CD4-positive, CD25-positive, alpha-beta regulatory T cell (primary cell): ENCODE measurements at regions not wholly inside any gene's neighbourhood (a gene's known extent, or its start where the extent isn't known, plus 50 kb on each side); places are given as distances from the start of the nearest gene placed in this dataset.
"Not testable (repeated sequence)": the region's sequence is repeated elsewhere in the genome, so short reads cannot be mapped to it uniquely, and the experiment has no call there.

Experiments
- ATAC-seq, 2 donors: fragments of 150-1000 bp; cut with Tn5 transposase; one replicate each; pipeline ENCODE4 v1.10.0; 2021; ENCODE audit warnings: low read depth in 2 of 2, moderate number of reproducible peaks in 2 of 2, moderate library complexity in 1 of 2
- DNase-seq, 3 donors: peaks; one replicate each; pipeline versions ENCODE4 v3.0.0 to v3.0.0-alpha.2; 2012 to 2022; ENCODE audit warnings: mixed read lengths in 1 of 3
- H3K27ac ChIP-seq: one replicate; pipeline ENCODE4 v1.7.0; 2013; ENCODE audit warnings: mild to moderate bottlenecking, low read length; ENCODE audit not compliant: insufficient read depth, poor library complexity, severe bottlenecking
- H3K27me3 ChIP-seq: one replicate; pipeline ENCODE4 v1.7.0; 2013; ENCODE audit warnings: low read length; ENCODE audit not compliant: control insufficient read depth, insufficient read depth
- H3K36me3 ChIP-seq: one replicate; pipeline ENCODE4 v1.7.0; 2013; ENCODE audit warnings: mild to moderate bottlenecking, low read length, moderate library complexity; ENCODE audit not compliant: control insufficient read depth, insufficient read depth
- H3K4me1 ChIP-seq: 2 replicates; pipeline ENCODE4 v1.7.0; 2013; ENCODE audit warnings: mild to moderate bottlenecking, low read length; ENCODE audit not compliant: insufficient read depth, control insufficient read depth, poor library complexity, severe bottlenecking
- H3K4me3 ChIP-seq: one replicate; pipeline ENCODE4 v1.7.0; 2013; ENCODE audit warnings: low read depth, mild to moderate bottlenecking, low read length, moderate library complexity
- H3K9me3 ChIP-seq, 2 experiments: 1 replicate in 1 of 2; 2 replicates in 1 of 2; pipeline ENCODE4 v1.7.0; 2013; ENCODE audit warnings: low read length in 2 of 2, mild to moderate bottlenecking in 1 of 2, moderate library complexity in 1 of 2; ENCODE audit not compliant: control insufficient read depth in 2 of 2
- H3K27ac Mint-ChIP-seq, 3 donors: one replicate each; pipeline ENCODE4 v1.8.0; 2020 to 2022; ENCODE audit warnings: mild to moderate bottlenecking in 3 of 3, mixed read lengths in 3 of 3, moderate library complexity in 2 of 3
- H3K27me3 Mint-ChIP-seq: one replicate; pipeline ENCODE4 v1.8.0; 2022; ENCODE audit warnings: mild to moderate bottlenecking, mixed read lengths
- H3K36me3 Mint-ChIP-seq: one replicate; pipeline ENCODE4 v1.8.0; 2020; ENCODE audit warnings: mixed read lengths
- H3K4me1 Mint-ChIP-seq, 4 donors: one replicate each; pipeline ENCODE4 v1.8.0; 2020 to 2022; ENCODE audit warnings: mixed read lengths in 4 of 4, mild to moderate bottlenecking in 1 of 4
- H3K4me3 Mint-ChIP-seq, 4 donors: one replicate each; pipeline ENCODE4 v1.8.0; 2020 to 2022; ENCODE audit warnings: mild to moderate bottlenecking in 4 of 4, mixed read lengths in 4 of 4, moderate library complexity in 3 of 4
- H3K9me3 Mint-ChIP-seq, 7 donors: one replicate each; pipeline ENCODE4 v1.8.0; 2020 to 2022; ENCODE audit warnings: mixed read lengths in 7 of 7, mild to moderate bottlenecking in 3 of 7, moderate library complexity in 2 of 7

GRCh38 chr16:88225640-88226230 is 157.0 kb upstream of the ZNF469 start:
- not testable (repeated sequence) for H3K4me3 ChIP-seq, H3K36me3 Mint-ChIP-seq, H3K4me1 Mint-ChIP-seq, H3K27me3 ChIP-seq, H3K9me3 ChIP-seq, H3K9me3 Mint-ChIP-seq, H3K27ac Mint-ChIP-seq, ATAC-seq, H3K4me3 Mint-ChIP-seq, DNase-seq, H3K27ac ChIP-seq, H3K4me1 ChIP-seq, H3K36me3 ChIP-seq
- H3K27me3 Mint-ChIP-seq = peaks cover 15% of the 10 kb centered on the region

GRCh38 chr16:88226302-88226701 is 156.5 kb upstream of the ZNF469 start:
- H3K27me3 ChIP-seq, H3K36me3 ChIP-seq, H3K4me3 ChIP-seq, H3K27ac Mint-ChIP-seq, H3K27ac ChIP-seq, H3K4me1 ChIP-seq, H3K36me3 Mint-ChIP-seq, H3K4me1 Mint-ChIP-seq, DNase-seq, H3K9me3 ChIP-seq, H3K4me3 Mint-ChIP-seq, H3K9me3 Mint-ChIP-seq, ATAC-seq: not testable (repeated sequence)
- peaks cover 13% of the 10 kb centered on the region for H3K27me3 Mint-ChIP-seq

GRCh38 chr16:88227026-88227721 is 155.6 kb upstream of the ZNF469 start:
- H3K36me3 Mint-ChIP-seq, H3K9me3 ChIP-seq, H3K4me3 ChIP-seq, H3K27me3 Mint-ChIP-seq, H3K4me1 ChIP-seq, H3K36me3 ChIP-seq, H3K27ac Mint-ChIP-seq, H3K4me1 Mint-ChIP-seq, H3K9me3 Mint-ChIP-seq, H3K4me3 Mint-ChIP-seq, DNase-seq, H3K27ac ChIP-seq, H3K27me3 ChIP-seq, ATAC-seq: not testable (repeated sequence)

GRCh38 chr16:88227722-88228482 is 154.9 kb upstream of the ZNF469 start:
- not testable (repeated sequence) for H3K4me1 Mint-ChIP-seq, H3K9me3 Mint-ChIP-seq, H3K4me3 ChIP-seq, H3K36me3 ChIP-seq, ATAC-seq, H3K27ac Mint-ChIP-seq, H3K27me3 ChIP-seq, H3K9me3 ChIP-seq, DNase-seq, H3K27ac ChIP-seq, H3K36me3 Mint-ChIP-seq, H3K4me1 ChIP-seq, H3K4me3 Mint-ChIP-seq, H3K27me3 Mint-ChIP-seq

GRCh38 chr16:88228751-88229150 is 154.0 kb upstream of the ZNF469 start:
- H3K27ac ChIP-seq, H3K4me3 ChIP-seq, H3K9me3 Mint-ChIP-seq, H3K4me1 Mint-ChIP-seq, H3K27ac Mint-ChIP-seq, H3K27me3 Mint-ChIP-seq, H3K27me3 ChIP-seq, H3K9me3 ChIP-seq, DNase-seq, H3K4me1 ChIP-seq, H3K4me3 Mint-ChIP-seq, H3K36me3 Mint-ChIP-seq, H3K36me3 ChIP-seq, ATAC-seq: not testable (repeated sequence)

GRCh38 chr16:88229710-88230109 is 153.0 kb upstream of the ZNF469 start:
- not testable (repeated sequence) for ATAC-seq, H3K36me3 Mint-ChIP-seq, H3K27me3 Mint-ChIP-seq, H3K27ac ChIP-seq, H3K4me1 Mint-ChIP-seq, H3K4me3 Mint-ChIP-seq, H3K4me1 ChIP-seq, DNase-seq, H3K4me3 ChIP-seq, H3K27me3 ChIP-seq, H3K9me3 ChIP-seq, H3K27ac Mint-ChIP-seq, H3K9me3 Mint-ChIP-seq, H3K36me3 ChIP-seq

GRCh38 chr16:88230276-88230966 is 152.3 kb upstream of the ZNF469 start:
- not testable (repeated sequence) for DNase-seq, H3K36me3 ChIP-seq, H3K27ac ChIP-seq, H3K36me3 Mint-ChIP-seq, H3K27ac Mint-ChIP-seq, H3K4me3 ChIP-seq, H3K4me3 Mint-ChIP-seq, ATAC-seq, H3K4me1 Mint-ChIP-seq, H3K27me3 Mint-ChIP-seq, H3K27me3 ChIP-seq, H3K4me1 ChIP-seq, H3K9me3 Mint-ChIP-seq, H3K9me3 ChIP-seq
